K562 (cell line): ENCODE measurements at regions not wholly inside any gene's neighbourhood (a gene's known extent, or its start where the extent isn't known, plus 50 kb on each side); places are given as distances from the start of the nearest gene placed in this dataset.

Source experiments
- DNMT1 ChIP-seq: fragments of 450-650 bp; IDR thresholded peaks from 2 replicates; pipeline ENCODE4 v1.6.1; 2016; ENCODE audit warnings: antibody characterized with exemption, mild to moderate bottlenecking
- HES1 ChIP-seq: fragments of 450-650 bp; IDR thresholded peaks from 2 replicates; pipeline ENCODE4 v1.6.1; 2016; ENCODE audit warnings: low read depth, mild to moderate bottlenecking, moderate library complexity
- HMBOX1 ChIP-seq: sonication (generic); IDR thresholded peaks from 2 replicates; pipeline ENCODE4 v1.6.1; 2016
- HNRNPH1 ChIP-seq: fragments of 200-400 bp; formaldehyde crosslinking; optimal IDR thresholded peaks from 2 replicates; pipeline ENCODE3; 2017; ENCODE audit warnings: low read depth, mild to moderate bottlenecking, low read length, moderate library complexity
- IRF9 ChIP-seq: fragments of 450-650 bp; IDR thresholded peaks from 2 replicates; pipeline ENCODE4 v1.6.1; 2016; ENCODE audit warnings: missing biosample characterization, missing genetic modification characterization
- KLF10 ChIP-seq: fragments of 250-450 bp; sonication (Bioruptor Pico); IDR thresholded peaks from 2 replicates; pipeline ENCODE4 v1.6.1; 2021; ENCODE audit warnings: matching md5 sums
- KLF6 ChIP-seq: fragments of 250-450 bp; sonication (Bioruptor Pico); IDR thresholded peaks from 2 replicates; pipeline ENCODE4 v1.4.0; 2020; ENCODE audit warnings: mild to moderate bottlenecking, moderate library complexity, borderline replicate concordance
- MECOM ChIP-seq: fragments of 250-450 bp; sonication (Bioruptor Pico); IDR thresholded peaks from 2 replicates; pipeline ENCODE4 v1.8.0; 2022; ENCODE audit warnings: inconsistent platforms
- NFIC ChIP-seq: fragments of 450-650 bp; IDR thresholded peaks from 2 replicates; pipeline ENCODE4 v1.6.1; 2017; ENCODE audit warnings: mild to moderate bottlenecking, inconsistent platforms
- TEAD2 ChIP-seq: fragments of 450-650 bp; IDR thresholded peaks from 2 replicates; pipeline ENCODE4 v1.6.1; 2016; ENCODE audit warnings: missing genetic modification characterization, control low read depth, missing compliant biosample characterization
- ZBTB12 ChIP-seq: fragments of 250-450 bp; sonication (Bioruptor Pico); IDR thresholded peaks from 2 replicates; pipeline ENCODE4 v1.4.0; 2020
- ZBTB9 ChIP-seq: fragments of 450-650 bp; formaldehyde crosslinking; IDR thresholded peaks from 2 replicates; pipeline ENCODE4 v1.4.0; 2020; ENCODE audit warnings: mild to moderate bottlenecking, moderate library complexity
- ZFX ChIP-seq: sonication (generic); formaldehyde crosslinking; IDR thresholded peaks from 2 replicates; pipeline ENCODE4 v1.8.0; 2022; ENCODE audit warnings: mild to moderate bottlenecking, missing genetic modification reagents, moderate library complexity
- ZHX1 ChIP-seq: fragments of 150-350 bp; conservative IDR thresholded peaks from 2 replicates; pipeline ENCODE4 v1.6.1; 2014; ENCODE audit warnings: low read length
- ZNF175 ChIP-seq: fragments of 200-800 bp; sonication (Bioruptor generic); IDR thresholded peaks from 2 replicates; pipeline ENCODE4 v1.6.1; 2016; ENCODE audit warnings: low read depth, mild to moderate bottlenecking, missing genetic modification characterization, missing compliant biosample characterization
- ZNF561 ChIP-seq: fragments of 450-650 bp; formaldehyde crosslinking; conservative IDR thresholded peaks from 2 replicates; pipeline ENCODE4 v1.4.0; 2020; ENCODE audit warnings: mild to moderate bottlenecking, moderate library complexity
- ZNF583 ChIP-seq: fragments of 250-450 bp; sonication (Bioruptor Pico); IDR thresholded peaks from 2 replicates; pipeline ENCODE4 v1.4.0; 2020
- ZNF785 ChIP-seq: fragments of 250-450 bp; sonication (Bioruptor Pico); IDR thresholded peaks from 2 replicates; pipeline ENCODE4 v1.4.0; 2020; ENCODE audit warnings: mild to moderate bottlenecking

GRCh38 chr1:99535470-99536164, 110.3 kb upstream of the PALMD start (continued):
- TF ChIP-seq IRF9 = peak; percentile 80
- peak; percentile 89 for TF ChIP-seq MECOM (CRISPR knock-in tag)
- no peak for TF ChIP-seq KLF10
- TF ChIP-seq KLF6 (CRISPR knock-in tag) = peak; percentile 82; the same call in 1 of the 2 replicates
- TF ChIP-seq ZBTB9 (CRISPR knock-in tag) = peak; percentile 68; the same call in 1 of the 2 replicates
- TF ChIP-seq ZBTB12 (CRISPR knock-in tag) = 0 out of 2 replicates have a peak, but pooled peaks have one; percentile 41
- TF ChIP-seq HNRNPH1 = no peak
- peak; percentile 81; the same call in 1 of the 2 replicates for TF ChIP-seq ZNF175
- TF ChIP-seq ZNF583 (CRISPR knock-in tag) = peak; percentile 70; the same call in 1 of the 2 replicates
- no peak for TF ChIP-seq ZNF561
- no peak for TF ChIP-seq ZNF785 (CRISPR knock-in tag)
- TF ChIP-seq HMBOX1 = peak; percentile 37; the same call in 1 of the 2 replicates
- TF ChIP-seq DNMT1 = no peak
- TF ChIP-seq HES1 = no peak
- TF ChIP-seq ZHX1 = no peak
- no peak for TF ChIP-seq ZFX
- TF ChIP-seq TEAD2 (tag) = 0 out of 2 replicates have a peak, but pooled peaks have one; percentile 36
- peak; percentile 80 for TF ChIP-seq NFIC
